GM18508 (cell line): ENCODE measurements at regions not wholly inside any gene's neighbourhood (a gene's known extent, or its start where the extent isn't known, plus 50 kb on each side); places are given as distances from the start of the nearest gene placed in this dataset.
"Not testable (repeated sequence)": the region's sequence is repeated elsewhere in the genome, so short reads cannot be mapped to it uniquely, and the experiment has no call there.

ENCODE experiments used
- ATAC-seq: cut with Tn5 transposase; IDR thresholded peaks from one replicate; pipeline ENCODE4 v1.9.1; 2021; ENCODE audit warnings: moderate number of reproducible peaks; ENCODE audit not compliant: insufficient read depth, unreplicated experiment

- ATAC-seq, result peak; percentile 85
Measured at GRCh38 chr3:632571-633170, 436.1 kb downstream of the CHL1 start.

GRCh38 chr3:634511-634910 is 437.9 kb downstream of the CHL1 start:
- ATAC-seq, result no peak

- no peak for ATAC-seq
Measured at GRCh38 chr3:635393-635792, 438.8 kb downstream of the CHL1 start.

- no peak for ATAC-seq
Measured at GRCh38 chr3:643376-643775, 446.8 kb downstream of the CHL1 start.

- no peak for ATAC-seq
Measured at GRCh38 chr3:655824-656223, 437.0 kb upstream of the CNTN6 start.

- no peak for ATAC-seq
Measured at GRCh38 chr3:661356-661755, 431.5 kb upstream of the CNTN6 start.

GRCh38 chr3:674116-674515 is 418.7 kb upstream of the CNTN6 start:
- ATAC-seq, result no peak

- no peak for ATAC-seq
Measured at GRCh38 chr3:675846-676245, 417.0 kb upstream of the CNTN6 start.

- ATAC-seq, result no peak
Measured at GRCh38 chr3:683770-684169, 409.1 kb upstream of the CNTN6 start.

- ATAC-seq, result no peak
Measured at GRCh38 chr3:690770-691169, 402.1 kb upstream of the CNTN6 start.

GRCh38 chr3:700514-700913 is 392.3 kb upstream of the CNTN6 start:
- ATAC-seq, result no peak

- no peak for ATAC-seq
Measured at GRCh38 chr3:707041-707440, 385.8 kb upstream of the CNTN6 start.

GRCh38 chr3:713006-713621 is 379.7 kb upstream of the CNTN6 start:
- ATAC-seq, result no peak

GRCh38 chr3:713947-714620 is 378.7 kb upstream of the CNTN6 start:
- no peak for ATAC-seq

- ATAC-seq, result no peak
Measured at GRCh38 chr3:721086-721485, 371.7 kb upstream of the CNTN6 start.

- ATAC-seq, result no peak
Measured at GRCh38 chr3:732326-732928, 360.4 kb upstream of the CNTN6 start.

GRCh38 chr3:733313-733712 is 359.5 kb upstream of the CNTN6 start:
- no peak for ATAC-seq

- no peak for ATAC-seq
Measured at GRCh38 chr3:757711-758110, 335.1 kb upstream of the CNTN6 start.

- no peak for ATAC-seq
Measured at GRCh38 chr3:759106-759505, 333.7 kb upstream of the CNTN6 start.

- not testable (repeated sequence) for ATAC-seq
Measured at GRCh38 chr3:773433-773832, 319.4 kb upstream of the CNTN6 start.

GRCh38 chr3:775178-775880 is 317.5 kb upstream of the CNTN6 start:
- no peak for ATAC-seq
